HFF-Myc (cell line): ENCODE measurements at regions not wholly inside any gene's neighbourhood (a gene's known extent, or its start where the extent isn't known, plus 50 kb on each side); places are given as distances from the start of the nearest gene placed in this dataset.

ENCODE experiments used
- DNase-seq: peaks from one replicate; pipeline ENCODE4 v3.0.0-alpha.2; 2011; ENCODE audit warnings: low read depth; ENCODE audit errors: extremely low read depth
- H3K4me3 ChIP-seq: replicated peaks from 2 replicates; pipeline ENCODE4 v1.5.1; 2011; ENCODE audit warnings: low read depth, mild to moderate bottlenecking, control low read depth, low read length
- TF ChIP-seq, protein P1 (sequence below): IDR thresholded peaks from 2 replicates; pipeline ENCODE4 v1.5.1; 2012; ENCODE audit warnings: mild to moderate bottlenecking, low read depth, low read length, control low read depth; ENCODE audit errors: missing control alignments

DNA sequence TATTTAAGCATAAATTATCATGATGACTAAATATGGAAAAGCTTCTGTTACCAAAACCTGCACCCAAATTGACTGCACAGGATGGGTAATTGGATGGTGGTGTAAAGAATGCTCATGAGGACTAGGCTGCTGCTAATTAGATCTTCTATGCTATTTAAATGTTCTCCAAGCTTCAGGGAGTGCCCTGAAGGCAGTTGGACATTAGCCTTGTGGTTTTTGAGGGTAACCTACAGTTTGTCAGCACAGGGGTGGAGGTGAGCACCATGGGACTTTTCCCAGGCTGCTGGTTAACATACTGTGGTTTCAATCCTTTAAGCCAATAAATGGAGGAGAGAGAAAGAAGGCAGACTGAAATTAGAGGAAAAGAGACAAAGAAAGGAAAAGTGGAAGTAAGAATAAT is 145.0 kb downstream of the WIF1 start:
- no peak for DNase-seq
- H3K4me3 ChIP-seq = no peak overlapping the region
- TF ChIP-seq, protein P1, sequence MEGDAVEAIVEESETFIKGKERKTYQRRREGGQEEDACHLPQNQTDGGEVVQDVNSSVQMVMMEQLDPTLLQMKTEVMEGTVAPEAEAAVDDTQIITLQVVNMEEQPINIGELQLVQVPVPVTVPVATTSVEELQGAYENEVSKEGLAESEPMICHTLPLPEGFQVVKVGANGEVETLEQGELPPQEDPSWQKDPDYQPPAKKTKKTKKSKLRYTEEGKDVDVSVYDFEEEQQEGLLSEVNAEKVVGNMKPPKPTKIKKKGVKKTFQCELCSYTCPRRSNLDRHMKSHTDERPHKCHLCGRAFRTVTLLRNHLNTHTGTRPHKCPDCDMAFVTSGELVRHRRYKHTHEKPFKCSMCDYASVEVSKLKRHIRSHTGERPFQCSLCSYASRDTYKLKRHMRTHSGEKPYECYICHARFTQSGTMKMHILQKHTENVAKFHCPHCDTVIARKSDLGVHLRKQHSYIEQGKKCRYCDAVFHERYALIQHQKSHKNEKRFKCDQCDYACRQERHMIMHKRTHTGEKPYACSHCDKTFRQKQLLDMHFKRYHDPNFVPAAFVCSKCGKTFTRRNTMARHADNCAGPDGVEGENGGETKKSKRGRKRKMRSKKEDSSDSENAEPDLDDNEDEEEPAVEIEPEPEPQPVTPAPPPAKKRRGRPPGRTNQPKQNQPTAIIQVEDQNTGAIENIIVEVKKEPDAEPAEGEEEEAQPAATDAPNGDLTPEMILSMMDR = no peak

DNA sequence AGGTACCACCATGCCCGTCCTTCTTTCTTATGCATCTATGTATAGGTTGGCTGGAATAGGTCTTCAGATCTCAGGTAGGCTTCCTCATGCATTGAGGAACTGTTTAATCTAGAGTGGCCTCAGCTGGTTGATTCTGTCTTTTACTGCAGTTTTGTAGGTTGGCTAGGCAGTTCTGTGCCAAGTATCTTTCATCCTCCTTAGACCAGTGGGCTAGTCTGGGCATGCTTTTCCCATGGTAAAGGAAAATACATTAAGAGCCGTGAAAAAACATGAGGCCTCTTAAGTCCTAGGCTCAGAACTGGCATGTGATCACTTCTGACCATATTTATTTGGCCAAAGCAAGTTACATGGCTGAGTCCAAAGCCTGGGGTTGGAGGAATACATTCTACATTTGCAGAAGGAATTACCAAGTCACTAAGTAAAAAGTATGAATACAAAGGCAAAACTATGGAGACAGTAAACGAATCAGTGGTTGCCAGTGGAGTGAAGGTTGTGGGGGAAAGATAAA is 137.3 kb downstream of the WIF1 start:
- DNase-seq = peak; percentile 3
- TF ChIP-seq, protein P1 = no peak
- H3K4me3 ChIP-seq = no peak overlapping the region

DNA sequence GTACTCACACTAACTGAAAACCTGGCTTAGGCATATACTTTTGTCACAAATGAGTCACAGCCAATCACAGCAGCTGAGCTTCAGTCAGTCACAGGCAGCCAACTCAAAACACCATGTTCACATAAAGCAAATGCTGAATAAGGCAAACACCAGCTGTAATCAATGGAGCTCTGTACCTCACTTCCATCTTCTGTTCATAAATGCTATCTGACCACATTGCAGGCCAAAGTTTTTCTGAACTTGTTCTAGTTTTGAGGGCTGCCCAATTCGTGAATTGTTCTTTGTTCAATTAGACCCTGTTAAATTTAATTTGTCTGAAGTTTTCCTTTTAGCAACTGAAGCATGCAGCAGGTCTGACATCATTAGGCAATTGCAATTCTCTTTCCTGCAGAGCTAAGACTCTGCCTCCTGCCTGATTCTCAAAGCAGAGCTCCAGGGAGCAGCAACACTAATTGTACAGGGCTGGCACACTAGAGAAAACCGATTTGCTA is 129.9 kb downstream of the WIF1 start:
- no peak for DNase-seq
- H3K4me3 ChIP-seq = no peak overlapping the region
- TF ChIP-seq, protein P1 = no peak

DNA sequence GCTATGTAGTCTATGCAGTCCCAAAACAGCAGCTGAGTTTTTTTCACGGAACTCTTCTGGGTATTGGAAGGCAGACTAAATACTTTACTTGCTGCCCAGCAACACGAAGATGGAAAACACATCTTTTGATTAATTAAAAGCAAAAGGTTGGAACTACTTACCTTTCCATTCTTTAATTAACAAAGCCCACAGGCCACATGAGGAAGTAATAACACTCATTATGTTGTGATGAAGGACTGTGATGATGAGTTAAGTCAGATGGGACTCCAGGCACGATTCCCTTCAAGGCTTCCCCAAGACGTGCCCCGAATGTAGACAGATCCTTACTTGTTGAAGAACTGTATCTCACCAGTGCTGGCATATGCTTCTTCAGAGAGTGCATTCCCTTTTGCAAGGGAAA is 129.0 kb downstream of the WIF1 start:
- TF ChIP-seq, protein P1 = no peak
- H3K4me3 ChIP-seq = no peak overlapping the region
- no peak for DNase-seq

DNA sequence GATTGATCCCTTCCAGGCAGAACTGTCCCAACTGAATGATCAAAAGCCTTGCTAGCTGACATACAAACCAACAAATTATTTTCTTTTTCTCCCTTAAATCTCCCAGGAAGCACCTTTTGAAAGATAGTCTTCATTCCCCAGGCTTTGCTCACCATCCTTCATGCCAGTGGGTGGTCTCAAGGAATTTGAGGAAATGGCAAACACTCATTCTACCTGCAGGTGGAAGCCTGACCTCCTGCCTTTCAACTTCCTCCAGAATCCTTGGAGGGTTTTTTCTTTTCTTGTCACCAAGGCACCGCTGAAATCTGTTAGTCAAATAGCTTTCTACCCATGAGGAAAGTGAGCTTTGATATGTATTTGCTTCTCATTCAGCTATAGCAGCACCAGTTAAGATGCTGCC is 128.5 kb downstream of the WIF1 start:
- DNase-seq = no peak
- no peak overlapping the region for H3K4me3 ChIP-seq
- TF ChIP-seq, protein P1 = no peak

DNA sequence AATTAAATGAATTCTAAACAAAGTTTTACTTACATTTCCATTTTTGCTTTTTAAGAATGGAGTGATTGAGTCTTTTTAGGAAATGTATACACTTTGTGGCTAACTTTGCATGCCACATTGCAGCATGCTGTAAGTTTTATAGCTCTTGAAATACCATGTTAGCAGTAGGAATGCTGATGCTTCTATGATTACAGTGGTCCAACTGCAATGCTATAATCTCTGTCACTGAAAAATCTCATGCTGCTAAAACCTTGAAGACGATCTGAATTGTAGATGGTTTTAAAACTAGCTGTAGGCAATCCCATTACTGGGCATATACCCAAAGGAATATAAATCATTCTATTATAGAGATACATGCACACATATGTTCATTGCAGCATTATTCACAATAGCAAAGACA is 127.6 kb downstream of the WIF1 start:
- no peak overlapping the region for H3K4me3 ChIP-seq
- no peak for DNase-seq
- TF ChIP-seq, protein P1 = no peak

DNA sequence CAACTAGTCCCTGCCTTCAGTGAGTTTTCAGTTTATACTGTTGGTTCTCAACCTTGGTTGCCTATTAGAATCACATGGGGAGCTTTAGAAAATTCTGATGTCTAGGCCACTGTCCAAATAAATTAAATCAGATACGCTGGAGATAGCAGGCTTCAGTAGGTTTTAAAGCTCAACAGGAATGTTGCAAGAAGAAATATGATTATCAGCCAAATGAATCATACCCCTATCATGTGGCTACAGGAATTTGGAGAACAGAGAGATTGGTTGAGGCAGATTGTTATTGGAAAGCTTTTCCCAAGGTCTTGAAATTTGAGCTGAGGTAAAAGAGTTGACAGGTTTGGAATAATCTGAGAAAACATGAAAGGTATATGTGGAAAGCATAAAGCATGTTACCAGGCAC is 125.3 kb downstream of the WIF1 start:
- no peak for DNase-seq
- H3K4me3 ChIP-seq = no peak overlapping the region
- TF ChIP-seq, protein P1 = no peak
